HG02884 (cell line): ENCODE measurements at regions not wholly inside any gene's neighbourhood (a gene's known extent, or its start where the extent isn't known, plus 50 kb on each side); places are given as distances from the start of the nearest gene placed in this dataset.

Experiments
- ATAC-seq: cut with Tn5 transposase; IDR thresholded peaks from one replicate; pipeline ENCODE4 v1.9.1; 2021; ENCODE audit warnings: mild to moderate bottlenecking, moderate library complexity; ENCODE audit not compliant: unreplicated experiment

- ATAC-seq: no peak
These were observed 324.1 kb downstream of the MYCN start for GRCh38 chr2:16264491-16264890.

DNA sequence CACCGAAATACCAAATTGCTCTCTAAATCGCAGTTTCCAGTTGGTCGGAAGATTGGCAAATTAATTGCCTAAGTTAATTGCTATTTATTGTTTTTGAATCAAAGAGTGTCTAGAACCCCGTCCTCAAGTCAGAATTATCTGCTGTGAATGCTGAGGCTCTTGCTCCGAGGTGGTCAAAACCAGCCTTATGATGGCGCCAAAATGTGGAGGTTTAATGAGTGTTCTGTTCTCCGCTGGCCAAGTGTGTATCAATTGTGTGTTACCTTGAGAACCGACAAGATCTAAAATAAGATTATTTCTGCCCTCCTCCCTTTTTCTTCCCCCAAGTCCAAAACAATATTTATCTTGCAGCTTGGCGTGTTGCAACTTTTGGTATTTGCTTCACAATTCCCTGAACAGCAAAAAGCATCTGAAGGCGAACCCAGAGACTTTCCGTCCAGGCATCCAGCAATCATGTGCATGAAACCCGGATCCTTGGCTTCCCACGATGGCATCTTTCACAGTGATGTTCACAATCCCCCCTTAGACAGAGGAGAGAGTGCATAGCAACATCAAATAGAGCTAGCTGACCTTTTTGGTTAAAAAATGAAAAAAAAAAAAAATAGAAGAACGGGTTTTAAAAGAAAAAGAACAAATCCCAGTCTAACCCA, 323.0 kb downstream of the MYCN start:
- no peak for ATAC-seq

DNA sequence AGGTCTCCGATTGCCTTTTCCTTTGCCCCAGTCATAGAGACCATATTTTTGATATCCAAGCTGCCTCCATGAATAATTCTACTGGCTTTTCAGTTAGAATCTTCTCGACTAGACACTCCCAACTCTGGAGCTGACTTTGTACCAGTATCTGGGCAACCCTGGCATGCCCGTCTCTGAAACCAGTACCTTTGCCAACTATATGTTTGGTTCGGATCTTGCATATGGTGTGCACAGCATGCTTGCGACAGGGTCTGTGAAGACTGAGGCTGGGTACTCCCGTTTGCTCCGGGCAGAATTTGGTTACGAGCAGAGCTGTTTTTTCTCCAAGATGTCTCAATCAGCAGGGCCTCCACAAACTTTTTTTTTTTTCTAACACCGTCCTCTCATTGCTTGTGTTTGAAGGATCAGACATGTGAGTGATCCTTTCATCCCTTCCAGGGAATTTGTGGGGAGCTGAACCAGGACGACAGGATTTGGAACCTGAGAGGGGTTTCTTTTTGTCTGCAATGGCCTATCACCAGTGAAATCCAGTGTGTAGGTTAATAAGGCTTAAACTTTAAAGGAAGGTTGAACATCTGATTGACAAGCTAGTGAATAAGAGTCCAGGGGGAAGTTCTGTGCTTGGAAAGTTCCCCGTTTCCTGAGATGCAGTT, 322.3 kb downstream of the MYCN start:
- ATAC-seq: no peak

DNA sequence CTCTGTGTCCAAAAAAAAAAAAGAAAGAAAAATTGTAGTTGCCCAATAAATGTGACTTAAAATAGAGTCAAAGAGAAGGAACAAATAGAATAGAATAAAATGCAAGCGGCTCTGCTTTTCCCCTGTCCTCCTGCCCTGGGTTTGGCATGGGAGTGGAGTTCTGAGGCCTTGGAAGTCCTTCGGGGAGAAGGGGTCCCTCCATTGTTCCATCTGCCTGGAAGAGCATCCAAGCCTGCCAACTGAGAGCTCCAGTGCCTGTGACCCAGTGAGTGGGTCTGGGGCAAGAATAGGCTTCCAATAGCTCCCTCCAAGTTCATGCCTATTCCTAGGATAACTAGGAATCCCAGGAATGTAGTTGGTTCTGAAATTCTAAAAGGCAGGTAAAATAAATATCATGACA, 321.4 kb downstream of the MYCN start:
- ATAC-seq: no peak

DNA sequence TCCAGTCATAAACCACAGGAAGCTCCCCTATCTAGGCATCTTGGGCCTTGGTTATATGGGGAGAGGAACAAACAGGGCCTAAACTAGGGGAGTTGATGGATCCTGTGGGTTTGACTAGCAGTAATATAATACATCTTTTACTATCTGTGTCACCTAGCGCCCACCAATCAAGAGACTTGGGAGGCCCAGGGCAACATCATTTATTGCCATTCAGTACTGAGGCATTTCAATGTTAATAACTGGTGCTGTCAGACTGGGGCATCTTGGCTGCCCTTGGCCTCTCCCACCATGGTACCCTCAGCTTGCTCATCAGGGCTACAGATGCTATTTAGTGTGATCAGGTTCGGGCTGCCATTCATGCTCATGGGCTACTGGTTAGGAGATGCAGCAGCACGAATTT, 320.7 kb downstream of the MYCN start:
- ATAC-seq: no peak

DNA sequence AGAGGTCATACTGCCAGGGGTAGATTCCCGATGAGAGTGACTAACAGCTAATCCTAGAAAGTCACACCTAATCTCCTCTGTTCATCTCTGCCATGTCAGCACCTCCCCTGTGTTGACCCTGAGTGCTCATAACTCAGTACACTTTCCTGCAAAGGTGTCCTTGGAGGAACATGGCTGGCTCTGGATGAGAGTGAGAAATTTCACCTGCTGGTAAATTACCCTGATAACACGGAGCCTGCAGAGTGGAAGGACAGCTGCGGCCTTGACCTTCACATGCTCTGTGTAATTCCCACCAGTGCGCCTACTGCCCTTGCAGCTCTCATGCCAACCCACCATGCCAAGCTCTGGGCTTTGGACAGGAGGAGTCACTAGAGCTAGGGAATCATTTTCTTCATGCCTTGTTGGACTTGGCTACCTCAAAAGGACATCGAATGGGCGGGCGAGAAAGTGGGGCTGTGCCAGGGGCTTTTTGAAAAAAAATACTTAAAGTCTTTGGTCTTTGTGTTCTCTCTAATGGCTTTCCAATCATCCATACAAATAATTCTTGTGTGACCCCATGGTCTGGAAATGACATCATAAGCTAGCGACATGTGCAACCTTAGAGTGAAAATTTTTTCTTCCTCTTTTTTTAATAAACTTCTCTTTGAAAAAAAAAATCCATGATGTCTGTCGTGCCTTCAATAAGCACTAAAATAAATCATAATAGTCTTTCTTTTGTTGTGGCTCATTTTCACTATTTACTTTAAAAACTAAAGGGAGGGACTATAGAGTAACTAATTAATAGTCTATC, 319.9 kb downstream of the MYCN start:
- ATAC-seq: no peak

DNA sequence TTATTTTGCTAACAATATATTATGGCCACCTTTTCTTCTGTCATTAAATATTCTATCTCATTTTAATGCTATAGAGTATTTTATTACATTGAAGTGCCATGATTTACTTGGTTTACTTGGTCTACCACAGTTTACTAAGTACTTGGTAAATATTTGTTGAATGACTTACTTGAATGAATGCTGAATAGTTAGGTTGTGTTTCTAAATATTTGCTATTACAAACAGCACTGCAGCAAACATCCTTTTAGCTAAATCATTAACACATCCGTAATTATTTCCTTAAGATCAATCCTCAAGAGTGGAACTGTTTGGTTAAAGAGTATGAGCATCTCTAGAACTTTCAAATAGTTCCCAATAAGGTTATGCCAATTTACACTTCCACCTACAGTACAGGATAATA, 318.7 kb downstream of the MYCN start:
- no peak for ATAC-seq

- no peak for ATAC-seq
These were observed 318.0 kb downstream of the MYCN start for GRCh38 chr2:16258350-16258749.

- no peak for ATAC-seq
These were observed 317.1 kb downstream of the MYCN start for GRCh38 chr2:16257322-16258028.

DNA sequence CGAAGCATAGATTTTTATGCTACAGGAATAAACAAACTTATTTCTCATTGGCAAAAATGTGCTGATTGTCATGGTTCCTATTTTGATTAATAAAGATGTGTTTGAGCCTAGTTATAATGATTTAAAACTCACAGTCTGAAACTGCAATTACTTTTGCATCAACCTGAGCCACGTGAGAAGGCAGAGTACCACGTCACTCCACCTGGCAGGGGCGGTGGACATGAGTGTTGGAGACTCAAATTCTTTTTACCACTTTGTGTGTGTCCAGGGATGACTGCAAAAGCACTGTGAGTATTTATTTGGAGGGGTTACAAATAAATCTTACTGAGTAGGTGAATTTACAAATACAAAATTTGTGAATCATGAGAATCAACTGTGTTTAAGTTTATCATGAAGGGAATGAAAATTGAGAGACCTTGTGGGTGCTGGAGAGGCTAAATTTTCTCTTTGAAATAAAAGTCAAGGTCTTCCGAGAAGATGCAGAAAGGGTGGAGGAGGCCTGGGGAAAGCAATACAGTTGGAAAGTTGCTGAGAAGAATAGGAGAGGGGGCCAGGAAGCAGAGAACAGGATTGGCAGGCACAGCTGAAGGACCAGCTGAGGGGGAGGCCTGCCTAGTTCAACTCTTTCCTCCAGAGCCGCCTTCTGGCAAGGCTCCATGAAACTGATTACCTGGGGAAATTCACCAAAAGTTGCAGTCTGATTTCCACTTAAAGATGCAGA, 316.4 kb downstream of the MYCN start:
- no peak for ATAC-seq

DNA sequence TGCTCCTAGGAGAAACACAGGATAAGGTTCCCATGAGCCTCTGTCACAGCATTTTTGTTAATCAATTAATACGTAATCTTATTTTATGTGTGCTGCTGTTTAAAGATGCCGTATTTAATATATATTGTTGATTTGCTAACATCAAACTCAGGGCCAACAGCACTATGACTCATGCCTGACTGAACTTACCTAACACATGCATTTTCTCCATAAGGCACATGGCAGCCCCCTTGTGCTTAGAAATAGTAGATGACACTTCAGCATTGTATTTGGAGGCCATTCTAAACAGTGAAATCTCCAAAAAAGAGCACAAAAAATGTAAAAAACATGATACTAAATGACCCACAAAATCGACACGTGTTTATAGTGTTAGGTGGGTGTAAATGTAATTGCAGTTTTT, 314.8 kb downstream of the MYCN start:
- ATAC-seq: no peak

DNA sequence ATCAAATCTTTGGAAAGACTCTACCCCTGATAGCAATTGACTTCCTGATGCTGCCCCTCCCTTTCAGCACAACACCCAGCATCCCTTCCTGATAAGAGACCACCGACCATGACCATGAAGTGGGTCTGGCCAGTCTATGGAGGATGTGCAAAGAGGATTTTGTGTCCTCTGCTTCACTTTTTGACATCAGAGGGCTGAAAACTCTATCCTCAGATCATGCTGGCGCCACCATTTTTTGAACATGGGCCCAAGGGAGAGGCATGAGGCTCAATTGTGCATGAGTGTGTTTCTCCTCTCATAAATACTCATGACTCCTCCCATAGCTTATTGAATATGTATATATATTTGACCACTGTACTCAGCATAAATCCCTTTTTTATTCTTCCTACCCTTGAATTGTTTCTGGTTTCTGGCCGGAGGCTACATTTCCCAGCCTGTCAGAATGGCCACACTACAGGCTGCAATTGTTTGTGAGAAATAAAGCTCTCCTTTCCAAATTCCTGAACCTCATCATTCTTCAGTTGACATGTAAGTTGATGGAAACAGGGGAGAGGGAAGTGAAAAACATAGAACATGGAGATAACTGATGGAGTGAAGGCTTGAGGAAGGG, 314.1 kb downstream of the MYCN start:
- no peak for ATAC-seq

- ATAC-seq: no peak
These were observed 312.9 kb downstream of the MYCN start for GRCh38 chr2:16253291-16253690.

GRCh38 chr2:16252891-16253290, 312.5 kb downstream of the MYCN start:
- no peak for ATAC-seq

- no peak for ATAC-seq
These were observed 311.9 kb downstream of the MYCN start for GRCh38 chr2:16252251-16252650.

DNA sequence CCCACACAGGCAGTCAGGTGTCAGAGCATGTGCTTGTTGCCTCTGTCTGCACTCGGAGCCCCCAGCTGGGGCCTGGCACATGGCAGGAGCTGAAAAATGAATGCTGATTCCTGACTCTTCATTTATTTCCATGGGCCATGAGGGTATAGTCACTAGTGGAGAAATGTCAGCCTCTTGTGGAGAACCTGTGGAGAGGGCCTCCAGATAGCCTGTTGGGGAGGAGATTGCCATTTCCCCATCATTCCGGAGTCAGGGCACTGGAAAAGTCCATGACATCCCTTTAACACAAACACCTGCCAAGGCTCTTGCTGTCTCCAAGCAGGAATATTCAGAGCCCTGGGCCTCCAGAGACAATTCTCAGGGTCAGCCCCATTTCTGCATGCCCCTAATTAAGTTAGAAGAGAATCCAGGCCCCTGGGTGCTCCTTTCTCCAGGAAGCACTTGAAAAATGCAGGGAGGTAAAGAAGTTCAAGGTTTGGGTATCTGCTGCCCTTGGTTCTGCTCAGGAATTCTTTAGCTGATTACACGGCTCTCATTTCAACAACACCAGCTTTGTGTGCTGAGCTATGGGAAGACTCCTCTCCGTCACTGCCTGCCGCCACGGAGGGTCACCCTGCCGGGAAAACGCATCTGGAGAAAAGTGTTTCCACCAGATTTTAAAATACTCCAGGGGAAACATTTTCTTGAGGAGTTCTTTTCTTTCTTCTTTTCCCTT, 311.3 kb downstream of the MYCN start:
- no peak for ATAC-seq

DNA sequence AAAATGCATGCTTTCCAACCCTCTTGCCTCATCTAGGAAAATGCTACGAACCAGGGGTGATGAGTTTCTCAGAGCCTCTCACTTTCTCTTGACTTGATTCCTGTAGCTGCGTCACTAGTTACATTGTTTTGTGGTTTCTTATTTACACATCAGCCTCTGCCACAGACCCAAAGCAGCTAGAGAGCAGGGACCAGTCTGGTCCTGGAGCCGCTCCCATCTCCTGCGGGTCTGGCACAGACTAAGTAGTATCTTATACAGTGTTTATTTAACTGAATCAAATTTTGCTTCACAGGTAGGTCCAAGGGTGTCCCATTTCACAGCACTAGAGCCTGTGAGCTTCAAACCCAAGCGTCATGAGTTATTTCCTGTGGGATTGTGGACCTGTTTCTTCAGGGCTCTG, 310.5 kb downstream of the MYCN start:
- no peak for ATAC-seq

GRCh38 chr2:16250466-16250865, 310.1 kb downstream of the MYCN start:
- no peak for ATAC-seq

DNA sequence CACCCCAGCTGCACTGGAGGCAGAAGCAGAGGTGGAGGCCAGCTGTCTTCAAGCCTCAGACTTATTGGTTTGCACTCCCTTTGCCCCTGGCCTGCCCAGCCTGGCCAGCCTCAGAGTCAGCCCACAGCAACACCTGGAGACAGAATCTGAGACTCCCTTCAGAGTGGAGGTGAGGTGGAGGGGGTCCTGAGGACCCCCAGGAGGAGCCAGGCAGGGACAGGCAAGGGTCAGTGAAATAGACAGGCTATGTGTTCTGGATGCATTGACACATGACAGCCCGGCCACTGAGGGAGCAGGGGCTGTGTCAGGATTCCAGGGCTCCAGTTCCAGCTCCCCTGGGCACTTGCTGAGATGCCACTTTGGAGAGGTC, 309.7 kb downstream of the MYCN start:
- no peak for ATAC-seq
